ENCODE measurements at regions not wholly inside any gene's neighbourhood (a gene's known extent, or its start where the extent isn't known, plus 50 kb on each side); places are given as distances from the start of the nearest gene placed in this dataset.

GRCh38 chr18:1805521-1805920 lies 765.8 kb downstream of the METTL4 start:
- no peak overlapping the region for H3K4me3 ChIP-seq (ENCODE audit: low read depth, low read length)
- DNase-seq (ENCODE audit: low read depth), result no peak
- no peak for TF ChIP-seq CTCF (IDR thresholded peaks at IDR 0.05; ENCODE audit: insufficient read depth, low read depth, low read length)

GRCh38 chr18:1806884-1807615 lies 764.3 kb downstream of the METTL4 start:
- no peak for TF ChIP-seq CTCF (IDR thresholded peaks at IDR 0.05; ENCODE audit: insufficient read depth, low read depth, low read length)
- DNase-seq (ENCODE audit: low read depth), result no peak
- no peak overlapping the region for H3K4me3 ChIP-seq (ENCODE audit: low read depth, low read length)

- no peak overlapping the region for H3K4me3 ChIP-seq (ENCODE audit: low read depth, low read length)
- DNase-seq (ENCODE audit: low read depth), result no peak
- TF ChIP-seq CTCF (IDR thresholded peaks at IDR 0.05; ENCODE audit: insufficient read depth, low read depth, low read length), result no peak
Measured at GRCh38 chr18:1811282-1811681, 760.0 kb downstream of the METTL4 start.

GRCh38 chr18:1825296-1825695 lies 746.0 kb downstream of the METTL4 start:
- no peak overlapping the region for H3K4me3 ChIP-seq (ENCODE audit: low read depth, low read length)
- no peak for TF ChIP-seq CTCF (IDR thresholded peaks at IDR 0.05; ENCODE audit: insufficient read depth, low read depth, low read length)
- no peak for DNase-seq (ENCODE audit: low read depth)

- TF ChIP-seq CTCF (IDR thresholded peaks at IDR 0.05; ENCODE audit: insufficient read depth, low read depth, low read length), result no peak
- H3K4me3 ChIP-seq (ENCODE audit: low read depth, low read length), result no peak overlapping the region
- DNase-seq (ENCODE audit: low read depth), result no peak
Measured at GRCh38 chr18:1840878-1841277, 730.4 kb downstream of the METTL4 start.

- DNase-seq (ENCODE audit: low read depth), result no peak
- no peak for TF ChIP-seq CTCF (IDR thresholded peaks at IDR 0.05; ENCODE audit: insufficient read depth, low read depth, low read length)
Measured at GRCh38 chr18:1846640-1847039, 724.7 kb downstream of the METTL4 start.

GRCh38 chr18:1848716-1849115 lies 722.6 kb downstream of the METTL4 start:
- no peak for TF ChIP-seq CTCF (IDR thresholded peaks at IDR 0.05; ENCODE audit: insufficient read depth, low read depth, low read length)
- no peak for DNase-seq (ENCODE audit: low read depth)

More at GRCh38 chr18:1846640-1847039, 724.7 kb downstream of the METTL4 start:
- no peak overlapping the region for H3K4me3 ChIP-seq (ENCODE audit: low read depth, low read length)

More at GRCh38 chr18:1848716-1849115, 722.6 kb downstream of the METTL4 start:
- no peak overlapping the region for H3K4me3 ChIP-seq (ENCODE audit: low read depth, low read length)

All from fibroblast of villous mesenchyme (primary cell).